Neuronal stem cell (in vitro differentiated cells): ENCODE measurements at regions not wholly inside any gene's neighbourhood (a gene's known extent, or its start where the extent isn't known, plus 50 kb on each side); places are given as distances from the start of the nearest gene placed in this dataset.

Experiments used
- DNase-seq: peaks from one replicate; pipeline ENCODE4 v3.0.0-alpha.2; 2013; ENCODE audit warnings: low spot score
- H2AFZ ChIP-seq: one replicate; pipeline ENCODE4 v1.6.1; 2013; ENCODE audit warnings: mild to moderate bottlenecking, low read length, inconsistent platforms
- H2AK5ac ChIP-seq: 2 replicates; pipeline ENCODE4 v1.6.1; 2013; ENCODE audit warnings: low read depth, mild to moderate bottlenecking, inconsistent platforms, low read length, moderate library complexity, mixed read lengths
- H2BK120ac ChIP-seq: 2 replicates; pipeline ENCODE4 v1.6.1; 2013; ENCODE audit warnings: low read depth, mild to moderate bottlenecking, inconsistent platforms, low read length, moderate library complexity, mixed read lengths
- H2BK12ac ChIP-seq: one replicate; pipeline ENCODE4 v1.6.1; 2013; ENCODE audit warnings: low read length, inconsistent platforms
- H2BK15ac ChIP-seq: 2 replicates; pipeline ENCODE4 v1.6.1; 2013; ENCODE audit warnings: mild to moderate bottlenecking, low read length, inconsistent platforms, mixed read lengths
- H2BK5ac ChIP-seq: one replicate; pipeline ENCODE4 v1.6.1; 2013; ENCODE audit warnings: inconsistent platforms, mild to moderate bottlenecking, low read length, moderate library complexity
- H3K14ac ChIP-seq: one replicate; pipeline ENCODE4 v1.6.1; 2013; ENCODE audit warnings: low read length, inconsistent platforms
- H3K18ac ChIP-seq: 2 replicates; pipeline ENCODE4 v1.6.1; 2013; ENCODE audit warnings: low read length, inconsistent platforms
- H3K23ac ChIP-seq: 2 replicates; pipeline ENCODE4 v1.6.1; 2013; ENCODE audit warnings: low read depth, mild to moderate bottlenecking, mixed read lengths, low read length, inconsistent platforms; ENCODE audit not compliant: poor library complexity
- H3K27ac ChIP-seq: replicated peaks from 3 replicates; pipeline ENCODE4 v1.5.1; 2013; ENCODE audit warnings: low read length, inconsistent platforms
- H3K27me3 ChIP-seq, 3 experiments: 2 replicates each; pipeline ENCODE4 v1.6.1; 2013; ENCODE audit warnings: low read length in 3 of 3, mild to moderate bottlenecking in 2 of 3, inconsistent platforms in 1 of 3, low read depth in 1 of 3, mixed read lengths in 1 of 3, moderate library complexity in 1 of 3; ENCODE audit not compliant: control insufficient read depth in 3 of 3, insufficient read depth in 3 of 3
- H3K36me3 ChIP-seq, 2 donors: replicated peaks in 1 of 2; 2 replicates each; pipeline ENCODE4 v1.6.1; 2013; ENCODE audit warnings: low read length in 2 of 2; ENCODE audit not compliant: control insufficient read depth in 2 of 2, insufficient read depth in 2 of 2
- H3K4ac ChIP-seq: 2 replicates; pipeline ENCODE4 v1.6.1; 2013; ENCODE audit warnings: inconsistent platforms, mild to moderate bottlenecking, low read length, moderate library complexity
- H3K4me1 ChIP-seq, 2 donors: 1 replicate in 1 of 2; 2 replicates in 1 of 2; pipeline ENCODE4 v1.6.1; 2013; ENCODE audit warnings: low read length in 2 of 2, low read depth in 1 of 2; ENCODE audit not compliant: control insufficient read depth in 2 of 2, insufficient read depth in 1 of 2
- H3K4me2 ChIP-seq: one replicate; pipeline ENCODE4 v1.6.1; 2013; ENCODE audit warnings: mild to moderate bottlenecking, low read length, inconsistent platforms; ENCODE audit not compliant: insufficient read depth, poor library complexity, severe bottlenecking
- H3K4me3 ChIP-seq, 2 donors: 2 replicates each; pipeline ENCODE4 v1.5.1; 2013; ENCODE audit warnings: low read length in 2 of 2, mild to moderate bottlenecking in 2 of 2, inconsistent platforms in 1 of 2, moderate library complexity in 1 of 2
- H3K79me1 ChIP-seq: one replicate; pipeline ENCODE4 v1.6.1; 2013; ENCODE audit warnings: low read depth, mild to moderate bottlenecking, inconsistent platforms, low read length, moderate library complexity
- H3K9ac ChIP-seq: one replicate; pipeline ENCODE4 v1.6.1; 2013; ENCODE audit warnings: mild to moderate bottlenecking, low read depth, low read length, inconsistent platforms; ENCODE audit not compliant: poor library complexity
- H3K9me3 ChIP-seq, 2 donors: replicated peaks in 1 of 2; 2 replicates each; pipeline versions ENCODE3 to v1.6.1; 2013; ENCODE audit warnings: low read length in 2 of 2, mild to moderate bottlenecking in 2 of 2, inconsistent platforms in 1 of 2, low read depth in 1 of 2, mixed read lengths in 1 of 2, moderate library complexity in 1 of 2; ENCODE audit not compliant: control insufficient read depth in 2 of 2, insufficient read depth in 1 of 2
- H4K8ac ChIP-seq: one replicate; pipeline ENCODE4 v1.6.1; 2013; ENCODE audit warnings: low read depth, mild to moderate bottlenecking, inconsistent platforms, low read length, moderate library complexity
- H4K91ac ChIP-seq: one replicate; pipeline ENCODE4 v1.6.1; 2013; ENCODE audit warnings: low read length, low read depth, mild to moderate bottlenecking, inconsistent platforms; ENCODE audit not compliant: poor library complexity
- WGBS, 2 donors: extraction: QIAGEN DNeasy Blood & Tissue Kit; methylation state at CpG; one replicate each; pipeline ENCODE4 v1.1.7; 2013; ENCODE audit warnings: missing lambda C conversion rate in 2 of 2, mixed read lengths in 1 of 2; ENCODE audit not compliant: insufficient read length in 2 of 2, insufficient replicate concordance in 1 of 2; ENCODE audit errors: extremely low coverage in 2 of 2; 5-methylcytosine and 5-hydroxymethylcytosine counted together

DNA sequence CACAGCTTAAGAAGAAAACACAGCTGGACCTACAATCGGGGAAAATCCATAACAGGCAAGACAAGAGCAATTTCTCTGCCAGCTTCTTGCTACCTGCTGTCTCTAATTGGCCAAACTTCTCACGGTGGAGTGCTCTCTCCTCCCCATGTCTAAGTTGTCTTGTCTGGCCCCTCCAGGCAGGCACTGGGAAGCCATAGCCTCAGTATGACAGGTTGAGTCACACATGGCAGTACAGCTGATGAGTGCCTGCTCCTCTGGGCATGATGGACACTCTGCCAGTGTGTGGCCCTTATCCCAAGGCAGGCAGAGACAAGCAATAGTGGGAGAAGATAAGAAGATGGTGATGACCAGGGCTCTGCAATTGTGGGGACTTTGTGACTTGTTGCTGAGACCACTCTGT lies 551.8 kb downstream of the DIPK2A start:
- H3K36me3 ChIP-seq = no peaks in the 10 kb centered on the region
- no peak overlapping the region for H2BK5ac ChIP-seq
- no peak overlapping the region for H2BK15ac ChIP-seq
- H3K27me3 ChIP-seq = no peaks in the 10 kb centered on the region
- no peak overlapping the region for H2BK120ac ChIP-seq
- H2BK12ac ChIP-seq = no peak overlapping the region
- no peak overlapping the region for H3K9ac ChIP-seq
- H2AK5ac ChIP-seq = no peak overlapping the region
- no peak overlapping the region for H4K91ac ChIP-seq
- no peak overlapping the region for H3K27ac ChIP-seq
- no peak overlapping the region for H4K8ac ChIP-seq
- H3K4me3 ChIP-seq = peak overlapping the region in 1 of 2 donors; percentile 68
- H2AFZ ChIP-seq = no peak overlapping the region
- no peak overlapping the region for H3K4ac ChIP-seq
- peak overlapping the region; percentile 83 for H3K14ac ChIP-seq
- H3K9me3 ChIP-seq = peaks cover 0 to 2% of the 10 kb centered on the region in 2 donors
- no peaks in the 10 kb centered on the region for H3K79me1 ChIP-seq
- peaks cover 0 to 4% of the 10 kb centered on the region in 2 donors for H3K4me1 ChIP-seq
- H3K18ac ChIP-seq = peak overlapping the region; percentile 65
- H3K23ac ChIP-seq = no peak overlapping the region
- no CpG with 5 or more reads among the region's 2 CpGs for WGBS, 2 donors
- H3K4me2 ChIP-seq = no peak overlapping the region
- no peak for DNase-seq

DNA sequence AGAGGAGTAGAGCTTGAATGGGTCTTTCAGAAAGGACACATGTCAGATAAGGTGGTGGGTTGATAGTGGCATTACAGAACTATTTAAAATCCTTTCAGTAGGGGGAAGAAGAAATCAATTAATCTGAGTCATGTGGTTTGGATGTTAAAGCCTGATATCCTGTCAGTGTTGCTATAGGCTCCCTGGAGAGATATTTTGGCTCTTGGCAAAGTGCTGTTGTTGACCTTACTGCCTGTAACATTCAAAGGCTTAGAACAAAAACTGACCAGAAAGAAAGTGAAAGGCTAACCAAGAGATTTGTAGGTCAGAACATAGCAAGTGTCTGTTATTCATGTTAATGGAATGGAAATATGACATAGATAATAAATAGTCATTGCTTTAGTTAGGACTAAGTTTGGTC lies 552.9 kb downstream of the DIPK2A start:
- H2AK5ac ChIP-seq = no peak overlapping the region
- DNase-seq = no peak
- H3K4me1 ChIP-seq = peaks cover under 1 to 4% of the 10 kb centered on the region in 2 donors
- no peak overlapping the region for H3K14ac ChIP-seq
- H3K79me1 ChIP-seq = no peaks in the 10 kb centered on the region
- no peaks in the 10 kb centered on the region for H3K27me3 ChIP-seq
- no peaks in the 10 kb centered on the region for H3K36me3 ChIP-seq
- no peak overlapping the region for H2BK5ac ChIP-seq
- no peak overlapping the region for H2BK15ac ChIP-seq
- H3K23ac ChIP-seq = no peak overlapping the region
- no peak overlapping the region for H2BK12ac ChIP-seq
- no peak overlapping the region for H2AFZ ChIP-seq
- no peak overlapping the region for H3K4ac ChIP-seq
- H4K8ac ChIP-seq = no peak overlapping the region
- H3K4me2 ChIP-seq = no peak overlapping the region
- H3K9ac ChIP-seq = no peak overlapping the region
- H3K27ac ChIP-seq = no peak overlapping the region
- no peak overlapping the region for H3K18ac ChIP-seq
- H2BK120ac ChIP-seq = no peak overlapping the region
- peaks cover 0 to 2% of the 10 kb centered on the region in 2 donors for H3K9me3 ChIP-seq
- no peak overlapping the region for H4K91ac ChIP-seq
- H3K4me3 ChIP-seq = no peak overlapping the region

DNA sequence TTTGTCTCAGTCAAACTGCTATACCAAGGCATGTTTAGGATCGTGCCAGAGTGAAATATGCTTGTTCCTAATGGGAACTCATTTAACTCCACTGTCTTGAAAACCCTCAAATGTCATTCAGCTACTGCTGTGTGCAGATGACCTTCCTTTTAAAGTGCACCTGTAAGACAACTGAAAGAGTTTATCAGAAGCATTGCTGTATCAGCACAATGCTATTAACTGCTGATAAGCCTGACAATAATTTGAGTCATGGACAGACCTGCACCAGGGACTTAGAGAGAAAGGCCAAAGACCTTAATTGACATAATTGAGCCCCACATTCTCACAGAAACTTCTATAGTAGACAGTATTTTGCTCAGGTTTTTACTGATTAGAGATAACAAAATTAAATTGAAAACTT lies 557.9 kb downstream of the DIPK2A start:
- H3K79me1 ChIP-seq = no peaks in the 10 kb centered on the region
- no peak overlapping the region for H2BK12ac ChIP-seq
- H3K4me2 ChIP-seq = no peak overlapping the region
- H3K9me3 ChIP-seq = no peaks in the 10 kb centered on the region
- H3K4me3 ChIP-seq = no peak overlapping the region
- H3K27me3 ChIP-seq = no peaks in the 10 kb centered on the region
- no peak overlapping the region for H3K9ac ChIP-seq
- H4K91ac ChIP-seq = no peak overlapping the region
- no peak overlapping the region for H2AK5ac ChIP-seq
- H3K4ac ChIP-seq = no peak overlapping the region
- no peak overlapping the region for H2BK5ac ChIP-seq
- no peak overlapping the region for H2BK15ac ChIP-seq
- H2AFZ ChIP-seq = peak overlapping the region; percentile 28
- DNase-seq = no peak
- no peaks in the 10 kb centered on the region for H3K36me3 ChIP-seq
- H2BK120ac ChIP-seq = no peak overlapping the region
- no peak overlapping the region for H3K18ac ChIP-seq
- no peak overlapping the region for H3K27ac ChIP-seq
- no peak overlapping the region for H4K8ac ChIP-seq
- WGBS, 2 donors = no CpG with 5 or more reads among the region's 1 CpG
- peaks cover 0 to 1% of the 10 kb centered on the region in 2 donors for H3K4me1 ChIP-seq
- no peak overlapping the region for H3K14ac ChIP-seq
- H3K23ac ChIP-seq = no peak overlapping the region

DNA sequence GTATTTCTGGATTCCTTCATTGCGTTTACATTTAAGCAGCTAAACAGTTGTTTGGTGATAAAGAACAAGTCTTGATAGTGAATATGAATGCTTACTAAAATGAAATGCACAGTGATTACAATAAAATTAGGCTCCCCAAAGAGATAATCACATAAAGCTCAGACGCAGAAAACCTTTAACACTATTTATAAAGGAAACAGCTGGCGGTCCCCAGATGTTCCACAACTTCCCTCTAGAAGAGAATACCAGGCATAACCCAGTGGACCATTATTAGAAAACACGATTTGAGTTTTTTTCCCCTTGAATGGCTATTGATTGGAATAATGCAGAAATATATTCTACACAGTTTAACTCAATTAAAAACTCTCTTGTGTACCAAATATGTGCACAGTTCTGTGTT lies 573.2 kb downstream of the DIPK2A start:
- Histone ChIP-seq H3K4me2 (no peak overlapping the region), H3K18ac (no peak overlapping the region), H3K14ac (no peak overlapping the region), H3K9me3 (no peaks in the 10 kb centered on the region), H3K27me3 (no peaks in the 10 kb centered on the region), H3K36me3 (no peaks in the 10 kb centered on the region), H2AK5ac (no peak overlapping the region), H2BK5ac (no peak overlapping the region), H3K4me1 (peaks cover 3 to 14% of the 10 kb centered on the region in 2 donors), H2BK15ac (no peak overlapping the region), H2BK120ac (no peak overlapping the region), H2AFZ (no peak overlapping the region), H2BK12ac (no peak overlapping the region), H3K79me1 (no peaks in the 10 kb centered on the region), H3K9ac (no peak overlapping the region), H3K23ac (no peak overlapping the region), H3K27ac (no peak overlapping the region), H3K4me3 (no peak overlapping the region), H4K8ac (no peak overlapping the region), H4K91ac (no peak overlapping the region), H3K4ac (no peak overlapping the region)
- no CpG with 5 or more reads among the region's 4 CpGs for WGBS, 2 donors
- no peak for DNase-seq
